Activated gamma-delta T cell treated with anti-CD3 and anti-CD28 coated beads, Interleukin-2, amount 50 U/mL, for 16 hours (primary cell): ENCODE measurements at regions not wholly inside any gene's neighbourhood (a gene's known extent, or its start where the extent isn't known, plus 50 kb on each side); places are given as distances from the start of the nearest gene placed in this dataset.
"Not testable (repeated sequence)": the region's sequence is repeated elsewhere in the genome, so short reads cannot be mapped to it uniquely, and the experiment has no call there.

Experiments
- DNase-seq: peaks from one replicate; pipeline ENCODE4 v3.0.0-alpha.2; 2020; ENCODE audit warnings: low read depth

DNA sequence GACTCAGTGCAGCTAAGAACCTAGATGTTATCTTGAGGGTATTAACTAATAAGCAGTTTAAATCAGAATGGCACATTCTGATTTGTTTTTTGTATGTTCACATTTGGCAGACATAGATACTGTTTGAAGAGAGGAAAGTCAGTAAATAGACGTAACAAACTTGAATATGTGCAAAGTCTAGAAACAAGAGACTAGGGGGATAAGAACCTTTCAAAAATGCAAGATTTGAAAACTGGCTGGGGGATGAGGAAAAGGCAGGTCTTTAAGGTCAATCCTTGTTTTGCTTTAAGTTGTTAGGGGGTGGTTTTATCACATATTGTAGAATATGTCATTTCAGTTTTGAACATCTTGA is 136.5 kb downstream of the ZNF92 start:
- not testable (repeated sequence) for DNase-seq

GRCh38 chr7:65519751-65520150 is 146.1 kb downstream of the ZNF92 start:
- DNase-seq: not testable (repeated sequence)

DNA sequence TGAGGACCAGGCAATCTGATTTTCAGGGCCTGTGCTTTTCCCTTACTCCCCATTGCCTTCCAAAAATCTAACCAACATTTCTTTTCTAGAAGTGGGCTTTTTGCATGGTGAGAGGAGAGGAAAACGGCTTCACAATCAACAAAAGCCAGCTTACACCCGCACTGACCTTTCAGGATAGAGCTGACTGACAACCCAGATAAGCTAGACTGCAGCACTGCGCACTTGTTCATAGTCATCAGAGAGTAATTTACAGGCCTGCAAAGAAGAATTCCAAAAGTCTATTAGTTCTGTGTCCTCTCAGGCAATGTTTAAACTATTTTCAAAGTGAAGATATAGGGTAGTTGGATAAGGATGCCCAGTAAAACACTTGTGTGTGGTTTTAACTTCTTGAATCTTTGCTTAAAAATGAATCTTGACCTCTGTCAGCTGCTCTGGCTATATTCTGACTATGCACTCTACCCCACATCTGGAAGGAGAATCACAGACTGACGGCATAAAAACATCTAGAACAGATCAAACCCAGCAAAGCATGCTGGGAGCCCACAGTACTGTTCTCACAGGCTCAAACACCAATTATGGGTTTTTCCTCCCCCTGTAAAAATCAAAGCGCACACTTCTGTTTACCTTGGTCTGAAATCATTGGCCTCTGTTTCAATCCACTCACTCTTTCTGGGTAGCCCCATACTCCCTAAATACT is 172.0 kb downstream of the ZNF92 start:
- DNase-seq: not testable (repeated sequence)

DNA sequence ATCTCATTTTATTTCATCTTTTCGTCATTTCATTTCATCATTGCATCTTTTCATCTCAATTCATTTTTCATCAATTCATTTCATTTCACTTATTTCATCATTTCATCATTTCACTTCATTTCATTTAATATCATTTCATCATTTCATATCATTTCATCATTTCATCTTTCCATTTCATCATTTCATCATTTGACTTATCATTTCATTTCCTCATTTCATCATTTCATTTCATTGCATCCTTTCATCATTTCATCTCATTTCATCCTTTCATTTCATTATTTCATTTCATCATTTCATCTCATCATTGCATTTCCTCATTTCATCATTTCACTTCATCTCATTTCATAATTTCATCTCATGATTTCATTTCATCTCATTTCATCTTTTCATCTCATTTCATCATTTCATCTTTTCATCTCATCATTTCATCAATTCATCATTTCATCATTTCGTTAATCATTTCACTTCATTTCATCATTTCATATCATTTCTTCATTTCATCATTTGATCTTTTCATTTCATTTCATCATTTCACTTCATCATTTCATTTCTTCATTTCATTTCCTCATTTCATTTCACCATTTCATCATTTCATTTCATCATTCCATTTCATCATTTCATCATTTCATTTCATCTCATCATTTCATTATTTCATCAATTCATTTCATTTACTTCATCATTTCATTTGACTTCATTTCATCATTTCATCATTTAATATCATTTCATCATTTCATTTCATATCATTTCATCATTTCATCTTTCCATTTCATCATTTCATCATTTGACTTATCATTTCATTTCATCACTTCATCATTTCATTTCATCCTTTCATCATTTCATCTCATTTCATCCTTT is 176.2 kb downstream of the ZNF92 start:
- DNase-seq: not testable (repeated sequence)

GRCh38 chr7:65550444-65550809 is 176.8 kb downstream of the ZNF92 start:
- DNase-seq: not testable (repeated sequence)

GRCh38 chr7:65551042-65551441 is 177.4 kb downstream of the ZNF92 start:
- DNase-seq: not testable (repeated sequence)

DNA sequence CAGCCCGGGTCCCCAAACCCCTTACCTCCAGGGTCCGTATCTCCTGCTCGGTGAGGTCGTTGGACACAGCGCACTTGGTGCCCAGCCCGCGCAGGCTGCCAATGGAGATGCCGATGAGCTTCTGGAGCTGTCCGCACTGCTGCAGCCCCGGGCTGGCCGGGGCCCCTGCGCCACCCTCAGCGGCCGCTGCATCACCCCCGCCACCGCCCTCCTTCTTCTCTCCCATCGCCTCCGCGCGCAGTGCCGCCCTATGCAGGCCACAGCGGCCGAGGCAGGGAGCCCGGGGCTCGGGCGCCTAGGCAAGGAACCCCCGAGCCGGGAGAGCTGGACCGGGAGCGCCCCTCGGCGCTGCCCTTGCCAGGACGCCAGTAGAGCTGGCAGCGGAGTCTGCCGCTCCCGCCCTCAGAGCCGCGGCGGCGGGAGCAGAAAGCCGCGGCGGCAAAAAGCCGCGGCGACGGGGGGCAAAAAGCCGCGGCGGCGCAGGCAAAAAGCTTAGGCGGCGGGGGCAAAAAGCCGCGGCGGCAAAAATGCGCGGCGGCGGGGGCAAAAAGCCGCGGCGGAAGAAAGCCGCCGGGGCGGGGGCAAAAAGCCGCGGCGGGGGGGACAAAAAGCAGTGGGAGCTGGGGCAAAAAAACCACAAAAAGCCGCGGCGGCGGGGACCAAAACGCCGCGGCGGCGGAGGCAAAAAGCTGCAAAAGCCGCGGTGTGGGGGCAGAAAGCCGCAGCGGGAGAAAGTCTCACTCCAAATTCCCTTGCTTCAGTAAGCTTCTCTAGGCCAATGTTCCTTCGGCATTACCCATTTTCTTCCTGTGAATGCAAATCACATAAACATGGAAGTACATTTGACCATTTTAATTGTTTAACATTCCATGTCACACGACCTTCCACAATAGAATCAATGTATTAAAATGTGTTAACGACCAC is 181.2 kb downstream of the ZNF92 start:
- DNase-seq: not testable (repeated sequence)

GRCh38 chr7:65558584-65558983 is 184.9 kb downstream of the ZNF92 start:
- not testable (repeated sequence) for DNase-seq

GRCh38 chr7:65561786-65562372 is 188.2 kb downstream of the ZNF92 start:
- DNase-seq: not testable (repeated sequence)

DNA sequence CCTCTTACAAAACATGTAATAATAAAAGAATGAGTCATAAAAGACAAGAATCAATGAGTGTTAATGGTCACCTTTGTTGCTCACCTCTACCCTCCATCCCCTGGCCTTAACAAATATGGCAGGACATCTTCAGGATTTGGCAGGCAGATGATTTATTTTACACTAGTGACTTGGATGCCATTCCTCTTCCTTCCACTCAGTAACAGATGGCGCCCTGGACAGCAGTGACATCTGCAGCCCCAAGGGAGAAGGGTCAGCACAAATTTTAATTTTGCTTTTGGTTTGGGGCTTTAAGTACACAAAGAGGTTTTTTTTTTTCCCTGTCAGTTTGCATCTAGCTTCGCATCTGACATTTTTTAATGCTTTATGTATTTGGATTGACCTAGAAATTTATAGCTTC is 188.9 kb downstream of the ZNF92 start:
- not testable (repeated sequence) for DNase-seq

GRCh38 chr7:65563333-65563732 is 189.7 kb downstream of the ZNF92 start:
- DNase-seq: not testable (repeated sequence)

DNA sequence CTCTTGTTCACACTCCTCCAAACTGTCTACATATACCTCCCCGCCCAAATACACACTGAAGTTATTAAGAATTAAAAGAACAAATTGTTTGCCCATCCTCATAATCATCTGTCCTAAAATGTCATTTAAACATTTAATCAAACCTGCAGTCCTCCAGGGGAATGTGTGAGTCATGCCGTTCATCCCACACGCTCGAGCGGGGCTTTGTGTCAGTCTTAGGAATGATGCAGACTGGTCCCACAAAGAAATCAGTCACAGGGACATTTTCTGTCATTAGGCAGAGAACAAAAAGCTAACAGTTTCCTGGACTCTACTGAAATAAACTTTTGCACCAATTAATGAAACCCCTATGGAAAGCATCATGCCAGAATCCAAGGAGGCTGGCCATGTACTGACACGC is 194.6 kb downstream of the ZNF92 start:
- DNase-seq: not testable (repeated sequence)

- not testable (repeated sequence) for DNase-seq
These were observed 197.3 kb downstream of the ZNF92 start for GRCh38 chr7:65570990-65571389.

GRCh38 chr7:65572581-65572980 is 198.9 kb downstream of the ZNF92 start:
- DNase-seq: not testable (repeated sequence)

GRCh38 chr7:65576370-65576769 is 202.7 kb downstream of the ZNF92 start:
- DNase-seq: not testable (repeated sequence)

- DNase-seq: not testable (repeated sequence)
These were observed 209.0 kb downstream of the ZNF92 start for GRCh38 chr7:65582518-65583119.

DNA sequence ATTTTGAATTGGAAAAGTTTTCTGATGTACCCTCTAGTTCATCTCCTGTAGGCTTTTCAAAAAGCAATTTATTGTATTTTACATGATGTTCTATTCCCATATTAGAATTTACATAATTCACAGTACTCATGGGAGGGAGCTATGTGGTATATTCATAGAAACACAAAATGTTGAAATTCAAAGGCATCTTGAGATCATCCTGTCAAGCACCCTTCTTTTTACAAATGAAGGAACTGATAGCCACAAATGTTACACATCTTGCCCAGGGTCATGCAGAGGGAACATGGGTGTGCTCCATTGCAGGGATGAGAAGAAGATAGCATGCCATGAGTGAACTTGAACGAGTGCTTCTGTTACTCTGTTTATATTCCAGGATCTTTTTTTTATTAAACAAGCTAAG is 228.8 kb downstream of the ZNF92 start:
- DNase-seq: not testable (repeated sequence)

DNA sequence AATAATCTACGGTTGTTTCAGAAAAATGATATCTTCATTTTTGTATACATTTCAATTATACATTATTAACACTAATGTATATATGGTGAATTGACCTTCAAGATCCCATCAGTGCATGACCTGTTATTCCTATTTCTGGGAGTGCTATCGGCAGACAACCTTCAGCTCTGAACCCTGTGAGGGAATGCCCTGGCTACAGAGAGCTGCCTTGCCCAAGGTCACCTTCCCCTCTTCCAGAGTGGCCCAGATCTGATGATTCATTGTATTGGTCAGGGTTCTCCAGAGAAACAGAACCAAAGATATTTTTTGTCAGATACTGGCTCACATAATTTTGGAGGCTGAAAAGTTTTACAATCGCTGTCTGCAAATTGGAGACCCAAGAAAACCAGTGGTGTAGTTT is 235.5 kb downstream of the ZNF92 start:
- DNase-seq: no peak

DNA sequence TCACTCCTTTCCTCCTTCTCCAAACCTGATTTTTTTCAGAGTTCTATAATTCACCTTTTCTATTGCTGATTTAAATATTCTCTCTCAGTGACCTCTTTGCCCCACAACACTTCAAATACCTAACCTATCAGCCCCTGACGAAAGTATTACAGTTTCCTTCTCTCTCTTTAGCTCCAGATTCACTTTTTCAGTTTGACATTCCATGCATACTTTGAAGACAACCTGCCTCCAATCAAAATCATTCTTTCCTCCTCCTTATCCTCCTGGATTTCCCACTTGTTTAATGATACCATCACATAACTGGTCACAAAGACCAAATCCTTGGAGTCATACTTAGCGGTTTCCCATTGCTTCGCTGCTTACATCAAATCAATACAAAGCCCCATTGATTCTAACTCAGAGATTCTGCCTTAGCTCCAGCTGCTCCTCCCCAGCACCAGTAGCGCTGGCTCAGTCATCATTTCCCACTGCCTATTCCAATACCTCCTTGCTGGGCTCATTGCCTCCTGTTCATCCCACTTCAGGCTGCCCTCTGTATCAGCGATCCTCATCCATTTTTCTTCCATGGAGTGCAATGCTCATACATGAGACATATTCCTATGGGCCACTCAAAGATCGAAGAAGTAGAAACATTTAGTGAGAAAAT is 240.1 kb downstream of the ZNF92 start:
- not testable (repeated sequence) for DNase-seq

DNA sequence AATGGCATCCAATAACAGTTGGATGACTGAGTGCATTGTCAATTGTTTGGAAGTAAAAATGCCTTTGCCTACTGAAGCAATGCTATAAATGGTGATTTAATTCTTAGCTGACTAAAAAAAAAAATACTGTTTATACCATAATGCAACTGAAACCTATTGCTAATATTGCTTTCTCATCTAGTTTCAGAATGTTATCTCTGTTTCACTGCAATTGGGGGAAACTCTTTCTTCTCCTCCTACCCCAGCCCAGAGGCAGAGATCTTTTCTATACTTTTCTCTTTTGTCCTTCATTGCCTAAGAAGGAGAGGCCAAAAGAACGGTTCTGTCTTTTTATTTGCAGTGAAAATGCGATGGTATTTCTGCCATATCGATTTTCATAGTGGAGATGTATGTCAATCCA is 242.5 kb downstream of the ZNF92 start:
- not testable (repeated sequence) for DNase-seq

GRCh38 chr7:65620216-65620615 is 246.6 kb downstream of the ZNF92 start:
- not testable (repeated sequence) for DNase-seq
